T-cell (primary cell): ENCODE measurements at regions not wholly inside any gene's neighbourhood (a gene's known extent, or its start where the extent isn't known, plus 50 kb on each side); places are given as distances from the start of the nearest gene placed in this dataset.
A peak's percentile ranks its signal among the peaks of the same experiment; 100 is the strongest.

ENCODE experiments used
- ATAC-seq, 4 experiments: fragments of 200-7000 bp in 3 of 4; fragments of 150-1000 bp in 1 of 4; cut with Tn5 transposase; replicated peaks in 1 of 4; 1 replicate in 3 of 4; 2 replicates in 1 of 4; pipeline ENCODE4 v1.10.0; 2021; ENCODE audit warnings: moderate library complexity in 3 of 4, mild to moderate bottlenecking in 2 of 4, moderate number of reproducible peaks in 1 of 4
- CTCF ChIA-PET, 2 donors: fragments of 300-600 bp; sonication (Branson Sonifier 250); formaldehyde crosslinking; loops; one replicate each; lab custom pipeline; 2022; ENCODE audit warnings: antibody characterized with exemption in 2 of 2; lab: Charles Lee
- POLR2A ChIA-PET, 2 donors: fragments of 300-600 bp; sonication (Branson Sonifier 250); formaldehyde crosslinking; loops; one replicate each; lab custom pipeline; 2022; ENCODE audit warnings: antibody characterized with exemption in 2 of 2; lab: Charles Lee
- DNase-seq, 35 experiments: peaks; one replicate each; pipeline versions ENCODE4 v3.0.0 to v3.0.0-alpha.2; 2013 to 2023
- H3K27ac ChIP-seq: one replicate; pipeline ENCODE4 v1.5.1; 2013; ENCODE audit warnings: low read length
- H3K27me3 ChIP-seq, 2 experiments: replicated peaks in 1 of 2; 1 replicate in 1 of 2; 2 replicates in 1 of 2; pipeline versions ENCODE4 v1.6.1 to v1.7.0; 2013; ENCODE audit warnings: low read length in 1 of 2, mixed read lengths in 1 of 2; ENCODE audit not compliant: control insufficient read depth in 2 of 2, insufficient read depth in 2 of 2; ENCODE audit errors: extremely low read depth in 1 of 2
- H3K36me3 ChIP-seq, 2 donors: 1 replicate in 1 of 2; 2 replicates in 1 of 2; pipeline versions ENCODE4 v1.6.1 to v1.7.0; 2013; ENCODE audit warnings: low read length in 1 of 2; ENCODE audit not compliant: control insufficient read depth in 2 of 2, insufficient read depth in 1 of 2; ENCODE audit errors: extremely low read depth in 1 of 2
- H3K4me1 ChIP-seq, 2 experiments: 1 replicate in 1 of 2; 2 replicates in 1 of 2; pipeline versions ENCODE4 v1.6.1 to v1.7.0; 2013; ENCODE audit warnings: low read length in 2 of 2, mixed read lengths in 1 of 2; ENCODE audit not compliant: insufficient read depth in 2 of 2, control insufficient read depth in 1 of 2; ENCODE audit errors: extremely low read depth in 1 of 2
- H3K4me3 ChIP-seq, 2 donors: 1 replicate in 1 of 2; 2 replicates in 1 of 2; pipeline versions ENCODE4 v1.5.1 to v1.7.0; 2013; ENCODE audit warnings: mild to moderate bottlenecking in 2 of 2, low read length in 1 of 2, moderate library complexity in 1 of 2; ENCODE audit not compliant: control insufficient read depth in 1 of 2; ENCODE audit errors: extremely low read depth in 1 of 2
- H3K9me3 ChIP-seq: 2 replicates; pipeline ENCODE4 v1.7.0; 2013
- H3K27ac Mint-ChIP-seq, 2 donors: one replicate each; pipeline ENCODE4 v1.8.0; 2020 to 2021; ENCODE audit warnings: mild to moderate bottlenecking in 2 of 2, mixed read lengths in 2 of 2
- H3K27me3 Mint-ChIP-seq, 2 donors: one replicate each; pipeline ENCODE4 v1.8.0; 2021 to 2022; ENCODE audit warnings: mixed read lengths in 2 of 2
- H3K36me3 Mint-ChIP-seq: one replicate; pipeline ENCODE4 v1.8.0; 2021; ENCODE audit warnings: mixed read lengths
- H3K4me1 Mint-ChIP-seq, 3 donors: one replicate each; pipeline ENCODE4 v1.8.0; 2020 to 2022; ENCODE audit warnings: mixed read lengths in 3 of 3, mild to moderate bottlenecking in 1 of 3
- H3K4me3 Mint-ChIP-seq, 3 donors: one replicate each; pipeline ENCODE4 v1.8.0; 2020 to 2022; ENCODE audit warnings: mild to moderate bottlenecking in 3 of 3, mixed read lengths in 3 of 3, moderate library complexity in 3 of 3
- H3K9me3 Mint-ChIP-seq, 3 donors: one replicate each; pipeline ENCODE4 v1.8.0; 2020 to 2022; ENCODE audit warnings: mixed read lengths in 3 of 3
- WGBS: methylation state at CpG from one replicate; pipeline ENCODE4 v1.1.5; 2013; ENCODE audit warnings: missing lambda C conversion rate; ENCODE audit not compliant: insufficient coverage; 5-methylcytosine and 5-hydroxymethylcytosine counted together

DNA sequence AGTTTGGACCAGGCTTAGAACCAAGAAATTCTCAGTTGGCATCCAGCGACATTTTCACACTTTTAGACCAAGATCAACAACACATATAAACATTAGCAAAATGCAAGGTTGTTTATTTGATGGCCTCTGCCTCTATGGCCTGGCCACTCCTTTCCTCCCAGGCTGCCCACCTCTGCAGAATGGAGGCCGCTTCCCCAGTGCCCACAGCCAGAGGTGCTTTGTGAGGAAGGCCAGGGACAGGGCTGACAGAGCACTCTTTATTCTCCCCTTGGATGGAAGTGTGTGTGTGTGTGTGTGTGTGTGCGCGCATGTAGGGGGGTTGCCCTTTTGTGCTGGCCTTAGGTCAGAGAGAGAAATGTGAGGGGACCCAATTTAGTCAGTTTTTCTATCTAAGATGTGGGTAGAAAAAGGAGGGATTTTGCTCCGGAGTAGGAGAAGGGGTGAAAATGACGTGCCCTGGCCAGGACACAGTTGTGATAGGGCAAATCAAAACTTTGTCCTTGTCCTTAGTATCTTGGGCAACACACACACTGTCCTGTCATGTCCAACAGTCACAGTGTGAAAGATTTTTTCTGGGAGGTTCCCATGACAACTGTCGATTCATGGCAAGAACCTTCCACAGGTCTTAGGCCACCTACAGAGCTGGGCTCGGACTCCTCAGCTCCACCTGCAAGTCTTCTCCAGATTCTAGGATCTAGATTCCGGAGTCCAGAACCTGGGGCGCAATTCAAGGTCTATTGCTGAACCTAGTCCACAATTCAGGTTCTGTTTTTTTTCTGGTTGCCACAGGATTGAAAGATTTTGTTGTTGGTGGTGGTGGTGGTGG, 104.9 kb upstream of the SLC2A1 start:
- Histone ChIP-seq H3K4me3 (no peak overlapping the region), H3K4me1 (peaks cover 0 to 12% of the 10 kb centered on the region in 2 experiments), H3K36me3 (no peaks in the 10 kb centered on the region), H3K27ac (no peak overlapping the region), H3K27me3 (peaks cover 0 to 19% of the 10 kb centered on the region in 2 experiments), H3K9me3 (no peaks in the 10 kb centered on the region)
- Mint-ChIP-seq H3K36me3 (no peaks in the 10 kb centered on the region), H3K27me3 (peaks cover 0 to 3% of the 10 kb centered on the region in 2 donors), H3K4me1 (peaks cover 8 to 18% (median 16%) of the 10 kb centered on the region in 3 donors), H3K9me3 (no peaks in the 10 kb centered on the region), H3K27ac (no peak overlapping the region), H3K4me3 (no peak overlapping the region)
- no peak for DNase-seq
- CTCF ChIA-PET, result interaction anchor here in 1 of 2 donors (1.4 kb wide), 1 partner anchor 148 kb away, joined by 5 read pairs; no protein-coding TSS in a partner anchor
- POLR2A ChIA-PET, result no interaction called here
- 82% methylated on average over 6 of the region's 10 CpGs for WGBS
- ATAC-seq, result no peak

GRCh38 chr1:43062527-43063095, 103.9 kb upstream of the SLC2A1 start:
- Mint-ChIP-seq H3K9me3 (no peaks in the 10 kb centered on the region), H3K4me1 (peaks cover 14 to 23% (median 15%) of the 10 kb centered on the region in 3 donors), H3K27ac (peak overlapping the region in 1 of 2 donors; percentile 31), H3K27me3 (peaks cover 3 to 7% of the 10 kb centered on the region in 2 donors), H3K36me3 (no peaks in the 10 kb centered on the region), H3K4me3 (no peak overlapping the region)
- Histone ChIP-seq H3K4me3 (no peak overlapping the region), H3K27ac (no peak overlapping the region), H3K36me3 (no peaks in the 10 kb centered on the region), H3K9me3 (no peaks in the 10 kb centered on the region), H3K4me1 (peaks cover 0 to 7% of the 10 kb centered on the region in 2 experiments), H3K27me3 (peaks cover 0 to 19% of the 10 kb centered on the region in 2 experiments)
- DNase-seq, result no peak
- POLR2A ChIA-PET, result no interaction called here
- ATAC-seq, result no peak
- CTCF ChIA-PET, result no interaction called here
- WGBS, result 85% methylated on average over 12 of the region's 12 CpGs

DNA sequence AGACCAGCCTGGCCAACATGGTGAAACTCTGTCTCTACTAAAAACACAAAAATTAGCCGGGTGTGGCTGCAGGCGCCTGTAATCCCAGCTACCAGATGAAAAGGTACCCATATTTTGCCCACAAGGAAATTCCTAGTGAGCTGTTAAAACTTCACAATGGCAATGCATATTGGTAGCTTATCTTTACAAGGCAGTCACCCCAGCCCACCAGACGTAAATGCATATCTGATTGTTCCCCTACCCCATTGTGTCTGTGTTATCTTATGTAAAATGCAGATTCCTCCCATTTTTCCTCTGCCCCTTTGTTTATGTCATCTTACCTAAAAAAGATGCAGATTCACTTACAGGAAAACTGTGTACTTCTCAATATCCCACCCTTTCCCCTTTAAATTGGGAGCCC, 103.1 kb upstream of the SLC2A1 start:
- H3K27ac Mint-ChIP-seq, result no peak overlapping the region
- ChIA-PET POLR2A (no interaction called here), CTCF (interaction anchor here in 1 of 2 donors (0.9 kb wide), 1 partner anchor 38 kb away, joined by 3 read pairs; no protein-coding TSS in a partner anchor)
- no peak for ATAC-seq
- H3K4me1 Mint-ChIP-seq, result peaks cover 9 to 20% (median 12%) of the 10 kb centered on the region in 3 donors
- 86% methylated on average over 2 of the region's 3 CpGs for WGBS
- no peaks in the 10 kb centered on the region for H3K36me3 ChIP-seq
- peaks cover 0 to 14% of the 10 kb centered on the region in 2 experiments for H3K27me3 ChIP-seq
- H3K4me3 ChIP-seq, result no peak overlapping the region
- no peak overlapping the region for H3K4me3 Mint-ChIP-seq
- no peak for DNase-seq
- peaks cover 0 to 5% of the 10 kb centered on the region in 2 experiments for H3K4me1 ChIP-seq
- H3K27me3 Mint-ChIP-seq, result peaks cover 3 to 10% of the 10 kb centered on the region in 2 donors
- no peaks in the 10 kb centered on the region for H3K36me3 Mint-ChIP-seq
- no peak overlapping the region for H3K27ac ChIP-seq
- H3K9me3 Mint-ChIP-seq, result no peaks in the 10 kb centered on the region
- H3K9me3 ChIP-seq, result no peaks in the 10 kb centered on the region

DNA sequence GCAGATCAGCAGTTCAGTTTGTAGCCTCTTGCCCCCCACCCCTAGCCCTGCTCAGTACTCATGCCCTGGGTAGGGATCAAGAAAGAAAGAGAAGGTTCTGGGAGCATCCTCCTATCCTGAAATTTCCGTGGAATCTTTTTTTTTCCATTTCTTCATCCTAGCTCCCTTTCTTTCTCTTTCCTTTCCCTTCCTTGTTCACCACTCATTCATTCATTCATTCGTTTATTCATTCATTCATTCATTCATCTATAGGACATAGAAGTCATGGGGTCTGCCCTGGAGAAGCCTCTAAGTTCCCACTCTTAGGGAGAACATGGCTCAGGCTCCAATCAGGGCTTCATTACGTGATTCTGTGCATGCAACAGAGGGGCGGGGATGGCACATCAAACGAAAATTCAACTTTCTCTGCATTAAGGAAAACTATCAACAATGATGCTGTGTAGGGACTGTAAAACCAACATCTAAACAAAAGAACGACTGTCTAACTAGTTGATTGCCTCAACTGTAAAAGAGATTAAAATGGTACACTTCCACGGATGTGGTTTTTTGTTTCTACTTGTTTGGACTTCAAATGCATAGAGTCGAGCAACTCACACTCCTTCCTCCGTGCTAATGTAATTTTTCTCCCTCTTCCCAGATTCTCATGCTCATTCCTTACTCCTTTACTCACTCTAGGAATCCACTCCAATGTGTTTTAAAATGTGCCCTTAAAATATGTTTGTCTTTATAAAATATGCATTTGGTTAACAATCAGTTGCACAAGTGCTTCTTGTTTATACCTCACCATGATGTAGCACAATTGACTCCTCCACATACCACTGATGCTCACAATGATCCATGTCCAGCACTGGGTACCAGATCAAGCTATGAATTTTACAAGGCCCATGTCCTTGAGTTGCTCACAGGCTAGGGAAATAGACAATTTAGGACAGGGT, 101.2 kb upstream of the SLC2A1 start:
- no peaks in the 10 kb centered on the region for H3K9me3 Mint-ChIP-seq
- Histone ChIP-seq H3K27me3 (peaks cover 0 to 17% of the 10 kb centered on the region in 2 experiments), H3K9me3 (no peaks in the 10 kb centered on the region), H3K4me1 (peaks cover 0 to 5% of the 10 kb centered on the region in 2 experiments), H3K4me3 (no peak overlapping the region), H3K27ac (no peak overlapping the region), H3K36me3 (no peaks in the 10 kb centered on the region)
- no peak for DNase-seq
- peaks cover 9 to 20% (median 12%) of the 10 kb centered on the region in 3 donors for H3K4me1 Mint-ChIP-seq
- H3K4me3 Mint-ChIP-seq, result no peak overlapping the region
- ATAC-seq, result no peak
- H3K27ac Mint-ChIP-seq, result no peak overlapping the region
- ChIA-PET POLR2A (no interaction called here), CTCF (interaction anchor here (0.6 to 0.7 kb wide), 4 partner anchors 14 to 273 kb away, joined by 3 to 16 read pairs (median 4); no protein-coding TSS in a partner anchor)
- WGBS, result no CpG with 5 or more reads among the region's 9 CpGs
- H3K27me3 Mint-ChIP-seq, result peaks cover 3 to 10% of the 10 kb centered on the region in 2 donors
- no peaks in the 10 kb centered on the region for H3K36me3 Mint-ChIP-seq

DNA sequence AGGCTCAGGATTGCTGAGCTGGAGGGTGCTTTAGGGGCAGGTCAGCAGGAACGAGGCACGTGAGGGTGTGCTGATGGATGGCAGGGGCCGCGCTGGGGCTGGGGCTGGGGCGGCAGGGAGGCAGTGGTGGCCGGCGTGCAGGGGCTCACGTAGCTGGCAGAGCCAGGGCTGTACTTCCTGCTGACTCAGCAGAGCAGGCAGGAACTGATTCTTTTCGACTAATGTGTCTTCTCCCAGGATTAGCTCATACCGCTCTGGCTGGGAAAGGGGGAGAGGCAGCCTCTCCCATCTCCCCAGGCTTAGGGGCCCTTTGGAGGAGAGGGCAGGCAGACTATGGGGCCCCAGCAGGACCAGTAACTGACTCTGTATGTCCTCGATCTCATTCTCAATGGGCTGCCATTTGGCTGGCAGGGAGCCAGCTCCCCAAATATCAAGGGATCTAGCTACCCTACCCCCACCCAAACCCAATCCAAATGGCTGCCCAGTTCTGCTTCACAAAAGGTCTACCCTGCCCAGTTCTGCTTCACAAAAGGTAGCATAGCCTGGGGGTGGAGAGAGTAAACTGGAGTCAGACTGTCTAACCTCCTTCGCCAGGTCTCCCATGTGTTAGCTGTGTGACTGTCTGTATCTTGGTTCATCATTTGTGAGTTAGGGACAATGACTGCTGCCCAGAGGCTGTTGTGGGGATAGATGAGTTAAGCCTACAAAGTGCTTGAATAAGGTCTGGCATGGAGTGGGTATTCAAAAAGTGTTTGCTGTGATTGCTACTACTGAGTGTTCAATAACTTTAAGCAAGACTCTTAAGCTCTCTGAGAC, 100.1 kb upstream of the SLC2A1 start:
- ChIA-PET POLR2A (interaction anchor here in 1 of 2 donors (0.6 kb wide), 1 partner anchor 127 kb away, joined by 3 read pairs; no protein-coding TSS in a partner anchor), CTCF (interaction anchor here (0.6 kb wide), 3 partner anchors 12 to 182 kb away, joined by 3 read pairs; no protein-coding TSS in a partner anchor)
- no peak overlapping the region for H3K27ac ChIP-seq
- H3K27me3 ChIP-seq, result peaks cover 0 to 17% of the 10 kb centered on the region in 2 experiments
- Mint-ChIP-seq H3K9me3 (no peaks in the 10 kb centered on the region), H3K4me1 (peaks cover 9 to 20% (median 12%) of the 10 kb centered on the region in 3 donors), H3K36me3 (no peaks in the 10 kb centered on the region), H3K27me3 (peaks cover 3 to 10% of the 10 kb centered on the region in 2 donors), H3K27ac (no peak overlapping the region), H3K4me3 (no peak overlapping the region)
- H3K4me3 ChIP-seq, result no peak overlapping the region
- DNase-seq (peak in 1 of 35 experiments; percentile 14), ATAC-seq (peak in 1 of 4 experiments; percentile 50)
- no peaks in the 10 kb centered on the region for H3K36me3 ChIP-seq
- H3K4me1 ChIP-seq, result peaks cover 0 to 5% of the 10 kb centered on the region in 2 experiments
- H3K9me3 ChIP-seq, result no peaks in the 10 kb centered on the region
- 29% methylated on average over 10 of the region's 12 CpGs for WGBS
